Left colon (tissue), 2 donors: ENCODE measurements at regions not wholly inside any gene's neighbourhood (a gene's known extent, or its start where the extent isn't known, plus 50 kb on each side); places are given as distances from the start of the nearest gene placed in this dataset.

Experiments used
- ATAC-seq: fragments of 200-7000 bp; cut with Tn5 transposase; one replicate; pipeline ENCODE4 v1.9.1; 2020; ENCODE audit warnings: mild to moderate bottlenecking, moderate library complexity
- DNase-seq, 2 donors: peaks; one replicate each; pipeline ENCODE4 v3.0.0-alpha.2; 2020
- intact Hi-C, 2 donors: fragments of 100-400 bp; cut with DNase I in 1 of 2; cut with micrococcal nuclease in 1 of 2; formaldehyde crosslinking; loops; one replicate each; pipeline versions ENCODE4 v1.11.2 to v1.14.0; 2022; cut with DNase I, micrococcal nuclease
- donor health status: DM: no; HTN: no; CAD: no.
- donor health status: DM: yes; HTN: yes; CAD: no.

- no peak for DNase-seq
- intact Hi-C loops: no loop called here
These were observed 136.6 kb downstream of the RNF152 start for GRCh38 chr18:61756244-61756643.

GRCh38 chr18:61755555-61755954 is 137.3 kb downstream of the RNF152 start:
- intact Hi-C loops: no loop called here
- no peak for DNase-seq
- no peak for ATAC-seq

More at GRCh38 chr18:61756244-61756643, 136.6 kb downstream of the RNF152 start:
- no peak for ATAC-seq

- peak; percentile 47 for ATAC-seq
- DNase-seq: no peak
- intact Hi-C loops: no loop called here
These were observed 138.7 kb downstream of the RNF152 start for GRCh38 chr18:61754039-61754583.

- ATAC-seq (no peak), DNase-seq (no peak)
- intact Hi-C loops: no loop called here
These were observed 139.4 kb downstream of the RNF152 start for GRCh38 chr18:61753373-61753772.

GRCh38 chr18:61752973-61753372 is 139.8 kb downstream of the RNF152 start:
- no peak for DNase-seq
- intact Hi-C loops: no loop called here
- no peak for ATAC-seq

- intact Hi-C loops: no loop called here
- ATAC-seq: peak; percentile 65
- DNase-seq: no peak
These were observed 141.8 kb downstream of the RNF152 start for GRCh38 chr18:61750840-61751668.

- ATAC-seq (no peak), DNase-seq (no peak)
- intact Hi-C loops: no loop called here
These were observed 143.3 kb downstream of the RNF152 start for GRCh38 chr18:61749546-61749945.

GRCh38 chr18:61749031-61749430 is 143.8 kb downstream of the RNF152 start:
- ATAC-seq (peak; percentile 70), DNase-seq (no peak)
- intact Hi-C loops: no loop called here

- DNase-seq: no peak
- intact Hi-C loops: no loop called here
- ATAC-seq: no peak
These were observed 144.8 kb downstream of the RNF152 start for GRCh38 chr18:61748004-61748403.

- no peak for DNase-seq
- intact Hi-C loops: no loop called here
- ATAC-seq: no peak
These were observed 148.9 kb downstream of the RNF152 start for GRCh38 chr18:61743775-61744531.

GRCh38 chr18:61742565-61743429 is 150.0 kb downstream of the RNF152 start:
- intact Hi-C loops: no loop called here
- DNase-seq (no peak), ATAC-seq (no peak)

- no peak for ATAC-seq
- no peak for DNase-seq
- intact Hi-C loops: no loop called here
These were observed 150.8 kb downstream of the RNF152 start for GRCh38 chr18:61741881-61742454.

GRCh38 chr18:61738488-61738887 is 154.3 kb downstream of the RNF152 start:
- no peak for ATAC-seq
- intact Hi-C loops: loop anchor here in 1 of 2 donors (5.0 kb wide), 1 partner anchor 101 kb away; no protein-coding TSS in a partner anchor
- no peak for DNase-seq

GRCh38 chr18:61738042-61738441 is 154.8 kb downstream of the RNF152 start:
- intact Hi-C loops: loop anchor here in 1 of 2 donors (5.0 kb wide), 1 partner anchor 101 kb away; no protein-coding TSS in a partner anchor

GRCh38 chr18:61736133-61736532 is 156.7 kb downstream of the RNF152 start:
- intact Hi-C loops: loop anchor here in 1 of 2 donors (5.0 kb wide), 1 partner anchor 99 kb away; no protein-coding TSS in a partner anchor
- DNase-seq: no peak
- ATAC-seq: peak; percentile 76

More at GRCh38 chr18:61738042-61738441, 154.8 kb downstream of the RNF152 start:
- ATAC-seq (peak; percentile 12), DNase-seq (no peak)

- intact Hi-C loops: loop anchor here in 1 of 2 donors (5.0 kb wide), 1 partner anchor 98 kb away; no protein-coding TSS in a partner anchor
- ATAC-seq: peak; percentile 86
These were observed 157.2 kb downstream of the RNF152 start for GRCh38 chr18:61735564-61736102.

GRCh38 chr18:61734396-61734795 is 158.4 kb downstream of the RNF152 start:
- intact Hi-C loops: no loop called here
- no peak for ATAC-seq
- no peak for DNase-seq

More at GRCh38 chr18:61735564-61736102, 157.2 kb downstream of the RNF152 start:
- DNase-seq: no peak

GRCh38 chr18:61732854-61733253 is 160.0 kb downstream of the RNF152 start:
- ATAC-seq: no peak
- DNase-seq: no peak
- intact Hi-C loops: no loop called here
